Sigmoid colon (tissue), 6 donors: ENCODE measurements at regions not wholly inside any gene's neighbourhood (a gene's known extent, or its start where the extent isn't known, plus 50 kb on each side); places are given as distances from the start of the nearest gene placed in this dataset.

ENCODE experiments used
- DNase-seq: peaks from one replicate; pipeline ENCODE4 v3.0.0-alpha.2; 2019
- H3K27ac ChIP-seq, 4 donors: fragments of 200-600 bp; sonication (generic); one replicate each; pipeline ENCODE4 v1.5.1; 2016 to 2019; ENCODE audit warnings: mild to moderate bottlenecking in 1 of 4
- H3K27me3 ChIP-seq, 3 donors: fragments of 200-600 bp; sonication (generic); one replicate each; pipeline ENCODE4 v1.5.1; 2019; ENCODE audit warnings: mild to moderate bottlenecking in 1 of 3
- H3K36me3 ChIP-seq, 4 donors: fragments of 200-600 bp; sonication (generic); one replicate each; pipeline ENCODE4 v1.5.1; 2016 to 2019
- H3K4me1 ChIP-seq, 4 donors: fragments of 200-600 bp; sonication (generic); one replicate each; pipeline ENCODE4 v1.5.1; 2017 to 2019
- H3K4me3 ChIP-seq, 4 donors: fragments of 200-600 bp; sonication (generic); one replicate each; pipeline ENCODE4 v1.5.1; 2017 to 2019; ENCODE audit warnings: mild to moderate bottlenecking in 2 of 4, moderate library complexity in 1 of 4
- H3K9me3 ChIP-seq, 4 donors: fragments of 200-600 bp in 3 of 4; sonication (generic) in 3 of 4; one replicate each; pipeline versions ENCODE4 v1.5.1 to v1.6.1; 2013 to 2019
- EP300 ChIP-seq, 4 donors: sonication (generic); formaldehyde crosslinking; IDR thresholded peaks; one replicate each; pipeline ENCODE4 v1.6.1; 2017; ENCODE audit warnings: antibody characterized with exemption in 4 of 4
- POLR2A ChIP-seq, 2 donors: fragments of 450-650 bp; IDR thresholded peaks; one replicate each; pipeline ENCODE4 v1.6.1; 2016; ENCODE audit warnings: antibody characterized with exemption in 2 of 2, mild to moderate bottlenecking in 2 of 2, moderate library complexity in 2 of 2
- POLR2AphosphoS5 ChIP-seq, 4 donors: sonication (generic); formaldehyde crosslinking; IDR thresholded peaks; one replicate each; pipeline ENCODE4 v1.6.1; 2017; ENCODE audit warnings: antibody characterized with exemption in 4 of 4
- WGBS, 2 donors: extraction: QIAGEN DNeasy Blood & Tissue Kit; methylation state at CpG; one replicate each; pipeline ENCODE4 v1.1.7; 2013; 5-methylcytosine and 5-hydroxymethylcytosine counted together
- intact Hi-C: fragments of 100-400 bp; cut with DNase I; formaldehyde crosslinking; loops from one replicate; pipeline ENCODE4 v1.15.1; 2023
- TF ChIP-seq, protein P1 (sequence below), 4 experiments: fragments of 450-650 bp in 3 of 4; fragments of 200-600 bp in 1 of 4; IDR thresholded peaks; one replicate each; pipeline ENCODE4 v1.5.1; 2016 to 2019; ENCODE audit warnings: antibody characterized with exemption in 4 of 4, mild to moderate bottlenecking in 3 of 4, moderate library complexity in 2 of 4
- donor health status: healthy with polysubstance abuse.
- donor health status: healthy.

DNA sequence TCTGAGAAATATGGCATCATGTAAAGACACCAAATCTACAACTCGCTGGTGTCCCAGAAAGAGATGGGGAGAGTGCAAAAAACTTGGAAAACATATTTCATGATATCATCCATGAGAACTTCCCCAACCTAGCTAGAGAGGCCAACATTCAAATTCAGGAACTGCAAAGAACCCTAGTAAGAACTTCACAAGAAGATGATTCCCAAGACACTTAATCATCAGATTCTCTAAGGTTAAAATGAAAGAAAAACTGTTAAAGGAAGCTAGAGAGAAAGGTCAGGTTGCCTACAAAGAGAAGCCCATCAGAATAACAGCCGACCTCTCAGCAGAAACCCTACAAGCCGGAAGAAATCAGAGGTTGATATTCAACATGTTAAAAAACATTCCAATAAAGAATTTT, 95.5 kb upstream of the PRLR start:
- TF ChIP-seq EP300 (IDR thresholded peaks at IDR 0.05) = no peak
- no peak for TF ChIP-seq POLR2A (IDR thresholded peaks at IDR 0.05)
- TF ChIP-seq, protein P1, sequence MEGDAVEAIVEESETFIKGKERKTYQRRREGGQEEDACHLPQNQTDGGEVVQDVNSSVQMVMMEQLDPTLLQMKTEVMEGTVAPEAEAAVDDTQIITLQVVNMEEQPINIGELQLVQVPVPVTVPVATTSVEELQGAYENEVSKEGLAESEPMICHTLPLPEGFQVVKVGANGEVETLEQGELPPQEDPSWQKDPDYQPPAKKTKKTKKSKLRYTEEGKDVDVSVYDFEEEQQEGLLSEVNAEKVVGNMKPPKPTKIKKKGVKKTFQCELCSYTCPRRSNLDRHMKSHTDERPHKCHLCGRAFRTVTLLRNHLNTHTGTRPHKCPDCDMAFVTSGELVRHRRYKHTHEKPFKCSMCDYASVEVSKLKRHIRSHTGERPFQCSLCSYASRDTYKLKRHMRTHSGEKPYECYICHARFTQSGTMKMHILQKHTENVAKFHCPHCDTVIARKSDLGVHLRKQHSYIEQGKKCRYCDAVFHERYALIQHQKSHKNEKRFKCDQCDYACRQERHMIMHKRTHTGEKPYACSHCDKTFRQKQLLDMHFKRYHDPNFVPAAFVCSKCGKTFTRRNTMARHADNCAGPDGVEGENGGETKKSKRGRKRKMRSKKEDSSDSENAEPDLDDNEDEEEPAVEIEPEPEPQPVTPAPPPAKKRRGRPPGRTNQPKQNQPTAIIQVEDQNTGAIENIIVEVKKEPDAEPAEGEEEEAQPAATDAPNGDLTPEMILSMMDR (IDR thresholded peaks at IDR 0.05) = no peak
- no peak for TF ChIP-seq POLR2AphosphoS5 (IDR thresholded peaks at IDR 0.05)
- Histone ChIP-seq H3K36me3 (no peaks in the 10 kb centered on the region), H3K4me3 (no peak overlapping the region), H3K4me1 (no peaks in the 10 kb centered on the region), H3K27ac (no peak overlapping the region), H3K9me3 (no peaks in the 10 kb centered on the region), H3K27me3 (no peaks in the 10 kb centered on the region)
- 95 to 96% methylated on average over 3 of the region's 3 CpGs for WGBS, 2 donors
- intact Hi-C loops = no loop called here
- no peak for DNase-seq

DNA sequence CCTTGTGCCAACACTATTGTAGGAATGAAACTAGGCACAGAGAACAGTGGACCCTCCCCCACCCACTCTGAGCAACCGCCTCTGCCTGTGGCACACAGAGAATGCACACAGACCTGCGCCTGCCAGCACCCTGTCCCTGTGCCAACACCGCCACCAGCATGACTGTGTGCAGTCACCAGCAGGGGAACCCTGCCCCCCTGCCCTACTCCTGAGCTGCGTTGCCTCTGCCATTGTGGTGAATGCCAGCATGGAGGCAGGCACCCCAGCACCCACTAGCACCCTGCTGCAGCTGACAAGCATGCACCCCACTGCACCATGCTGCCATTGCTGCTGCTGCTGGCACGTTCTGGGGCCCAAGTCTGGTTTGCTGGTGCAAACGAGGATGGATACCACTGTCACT, 94.4 kb upstream of the PRLR start:
- Histone ChIP-seq H3K4me1 (no peaks in the 10 kb centered on the region), H3K9me3 (no peaks in the 10 kb centered on the region), H3K27me3 (no peaks in the 10 kb centered on the region), H3K36me3 (no peaks in the 10 kb centered on the region), H3K4me3 (no peak overlapping the region), H3K27ac (no peak overlapping the region)
- TF ChIP-seq POLR2AphosphoS5 (IDR thresholded peaks at IDR 0.05) (no peak), POLR2A (IDR thresholded peaks at IDR 0.05) (no peak), EP300 (IDR thresholded peaks at IDR 0.05) (no peak)
- TF ChIP-seq, protein P1 (IDR thresholded peaks at IDR 0.05) = no peak
- no peak for DNase-seq
- intact Hi-C loops = no loop called here
- WGBS, 2 donors = 86 to 90% methylated on average over 6 of the region's 6 CpGs

DNA sequence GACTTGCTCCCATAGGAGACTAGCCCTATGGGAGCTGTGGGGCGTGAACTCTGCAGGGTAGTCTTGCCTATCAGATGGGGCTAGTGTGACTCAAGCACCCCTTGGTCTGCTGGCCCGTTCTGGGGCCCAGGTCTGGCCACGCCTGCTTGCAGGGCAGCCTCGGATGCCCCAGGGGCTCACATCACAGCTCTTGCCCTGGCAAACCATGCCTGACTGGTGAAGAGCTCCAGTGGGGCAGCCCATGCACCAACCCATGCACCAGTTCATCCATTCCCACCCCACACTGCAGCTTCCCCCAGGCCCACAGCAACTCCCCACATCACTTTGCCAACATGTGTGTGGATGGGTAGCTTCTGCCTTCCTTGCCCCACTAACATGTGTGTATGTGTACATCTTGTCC, 93.9 kb upstream of the PRLR start:
- intact Hi-C loops = no loop called here
- Histone ChIP-seq H3K27ac (no peak overlapping the region), H3K4me1 (no peaks in the 10 kb centered on the region), H3K27me3 (no peaks in the 10 kb centered on the region), H3K4me3 (no peak overlapping the region), H3K9me3 (no peaks in the 10 kb centered on the region), H3K36me3 (no peaks in the 10 kb centered on the region)
- TF ChIP-seq POLR2AphosphoS5 (IDR thresholded peaks at IDR 0.05) (no peak), POLR2A (IDR thresholded peaks at IDR 0.05) (no peak), EP300 (IDR thresholded peaks at IDR 0.05) (no peak)
- TF ChIP-seq, protein P1 (IDR thresholded peaks at IDR 0.05) = no peak
- WGBS, 2 donors = 87 to 90% methylated on average over 4 of the region's 4 CpGs
- DNase-seq = no peak

DNA sequence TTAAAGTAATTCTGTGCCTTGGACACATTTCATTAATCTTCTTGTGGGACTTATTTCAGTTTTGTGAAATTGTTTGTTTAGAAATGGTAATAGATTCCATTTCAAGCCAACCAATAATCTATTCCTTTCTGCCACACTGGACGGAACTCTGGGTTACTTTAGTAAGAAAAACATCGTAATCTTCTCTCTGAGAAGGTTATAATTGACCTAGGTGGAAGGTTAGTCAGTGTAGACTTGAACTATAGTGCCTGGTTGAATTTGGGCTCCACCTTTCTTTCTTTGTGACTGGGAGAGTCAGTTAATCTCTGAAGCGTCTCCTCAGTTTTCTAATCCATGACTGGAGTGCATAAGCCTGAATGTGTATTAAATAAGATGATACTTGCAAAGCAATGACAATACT, 89.7 kb upstream of the PRLR start:
- no peak overlapping the region for H3K4me3 ChIP-seq
- H3K36me3 ChIP-seq = no peaks in the 10 kb centered on the region
- WGBS, 2 donors = 83 to 87% methylated on average over 3 of the region's 3 CpGs
- no peaks in the 10 kb centered on the region for H3K4me1 ChIP-seq
- no peak for DNase-seq
- TF ChIP-seq POLR2AphosphoS5 (IDR thresholded peaks at IDR 0.05) (no peak), EP300 (IDR thresholded peaks at IDR 0.05) (no peak), POLR2A (IDR thresholded peaks at IDR 0.05) (no peak)
- TF ChIP-seq, protein P1 (IDR thresholded peaks at IDR 0.05) = no peak
- intact Hi-C loops = no loop called here
- no peak overlapping the region for H3K27ac ChIP-seq
- no peaks in the 10 kb centered on the region for H3K27me3 ChIP-seq
- H3K9me3 ChIP-seq = no peaks in the 10 kb centered on the region

DNA sequence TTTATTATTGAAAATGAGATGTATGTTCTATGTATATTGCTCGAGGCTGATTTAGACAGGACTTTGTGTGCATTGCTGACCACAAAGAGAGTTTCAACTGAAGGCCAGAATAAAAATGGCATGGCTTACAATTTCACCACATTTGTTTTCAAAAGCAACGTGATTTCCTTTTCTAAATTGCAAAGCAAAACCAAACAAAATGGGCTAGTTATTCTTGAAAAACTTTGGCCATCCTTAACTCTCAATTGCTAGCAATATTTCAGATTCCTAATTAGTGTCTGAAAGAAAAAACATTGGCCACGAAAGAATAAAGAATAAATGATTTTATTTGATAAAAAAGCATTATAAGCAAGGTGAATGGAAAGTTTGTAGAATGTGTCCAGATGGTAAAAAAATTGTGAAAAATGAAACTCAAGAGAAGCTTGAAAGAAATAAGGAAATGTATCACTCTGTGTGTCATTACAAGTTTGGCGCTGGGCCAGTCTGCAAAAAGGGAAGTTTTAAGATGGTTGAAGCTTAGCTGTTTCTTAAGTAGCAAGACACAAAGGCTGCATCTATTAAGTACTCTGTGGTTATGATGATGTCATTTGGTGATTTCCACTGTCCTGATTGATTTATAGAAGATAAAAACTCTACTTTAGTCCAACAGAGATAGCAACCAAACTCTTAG, 89.2 kb upstream of the PRLR start:
- DNase-seq = peak; percentile 79
- Histone ChIP-seq H3K4me1 (no peaks in the 10 kb centered on the region), H3K4me3 (no peak overlapping the region), H3K36me3 (no peaks in the 10 kb centered on the region), H3K27ac (no peak overlapping the region), H3K27me3 (no peaks in the 10 kb centered on the region), H3K9me3 (no peaks in the 10 kb centered on the region)
- 40 to 62% methylated on average over 4 of the region's 4 CpGs for WGBS, 2 donors
- intact Hi-C loops = no loop called here
- TF ChIP-seq POLR2A (IDR thresholded peaks at IDR 0.05) (no peak), EP300 (IDR thresholded peaks at IDR 0.05) (no peak), POLR2AphosphoS5 (IDR thresholded peaks at IDR 0.05) (no peak)
- TF ChIP-seq, protein P1 (IDR thresholded peaks at IDR 0.05) = no peak
